Activated T-cell treated with anti-CD3 and anti-CD28 coated beads, Interleukin-2, amount 50 U/mL, for 72 hours (primary cell): ENCODE measurements at regions not wholly inside any gene's neighbourhood (a gene's known extent, or its start where the extent isn't known, plus 50 kb on each side); places are given as distances from the start of the nearest gene placed in this dataset.

Experiments
- ATAC-seq, 2 donors: fragments of 150-1000 bp; cut with Tn5 transposase; replicated peaks in 1 of 2; 2 replicates each; pipeline ENCODE4 v1.10.0; 2021; ENCODE audit warnings: moderate library complexity in 2 of 2, mild to moderate bottlenecking in 1 of 2
- DNase-seq, 2 donors: peaks; one replicate each; pipeline ENCODE4 v3.0.0; 2021 to 2022; ENCODE audit warnings: mixed read lengths in 1 of 2
- H3K27ac Mint-ChIP-seq: one replicate; pipeline ENCODE4 v1.8.0; 2022; ENCODE audit warnings: mild to moderate bottlenecking, moderate library complexity, mixed read lengths
- H3K27me3 Mint-ChIP-seq: one replicate; pipeline ENCODE4 v1.8.0; 2022; ENCODE audit warnings: low read depth, mixed read lengths
- H3K36me3 Mint-ChIP-seq, 2 donors: one replicate each; pipeline ENCODE4 v1.8.0; 2022; ENCODE audit warnings: mixed read lengths in 2 of 2, mild to moderate bottlenecking in 1 of 2; ENCODE audit not compliant: insufficient read depth in 2 of 2
- H3K4me1 Mint-ChIP-seq: one replicate; pipeline ENCODE4 v1.8.0; 2022; ENCODE audit warnings: low read depth, mixed read lengths
- H3K4me3 Mint-ChIP-seq, 2 donors: one replicate each; pipeline ENCODE4 v1.8.0; 2022; ENCODE audit warnings: mild to moderate bottlenecking in 2 of 2, mixed read lengths in 2 of 2, moderate library complexity in 2 of 2
- H3K9me3 Mint-ChIP-seq, 2 donors: one replicate each; pipeline ENCODE4 v1.8.0; 2022; ENCODE audit warnings: mixed read lengths in 2 of 2

DNA sequence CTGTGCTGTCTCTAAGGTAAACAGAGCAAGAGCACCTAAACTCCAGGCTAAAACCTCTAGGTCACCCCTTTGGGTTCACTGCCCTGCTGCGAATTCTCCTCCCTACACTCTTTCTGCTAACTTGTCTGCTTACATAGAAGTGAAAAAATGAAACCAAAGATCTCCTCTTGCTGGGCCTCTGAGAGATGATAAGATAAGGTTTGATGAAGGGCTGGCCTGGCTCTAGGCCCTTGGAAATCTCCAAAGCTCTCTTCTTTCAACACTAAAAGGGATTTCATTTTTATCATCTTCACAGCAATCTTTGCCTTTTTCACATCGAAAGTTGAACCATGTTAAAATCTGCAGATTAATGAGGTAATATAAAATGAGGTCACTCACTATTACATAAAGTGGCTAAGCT is 450.8 kb upstream of the TLE4 start:
- H3K9me3 Mint-ChIP-seq, result peaks cover 0 to 2% of the 10 kb centered on the region in 2 donors
- DNase-seq, result no peak
- H3K4me3 Mint-ChIP-seq, result no peak overlapping the region
- no peak overlapping the region for H3K27ac Mint-ChIP-seq
- no peaks in the 10 kb centered on the region for H3K27me3 Mint-ChIP-seq
- H3K36me3 Mint-ChIP-seq, result no peaks in the 10 kb centered on the region
- no peak for ATAC-seq
- no peaks in the 10 kb centered on the region for H3K4me1 Mint-ChIP-seq

DNA sequence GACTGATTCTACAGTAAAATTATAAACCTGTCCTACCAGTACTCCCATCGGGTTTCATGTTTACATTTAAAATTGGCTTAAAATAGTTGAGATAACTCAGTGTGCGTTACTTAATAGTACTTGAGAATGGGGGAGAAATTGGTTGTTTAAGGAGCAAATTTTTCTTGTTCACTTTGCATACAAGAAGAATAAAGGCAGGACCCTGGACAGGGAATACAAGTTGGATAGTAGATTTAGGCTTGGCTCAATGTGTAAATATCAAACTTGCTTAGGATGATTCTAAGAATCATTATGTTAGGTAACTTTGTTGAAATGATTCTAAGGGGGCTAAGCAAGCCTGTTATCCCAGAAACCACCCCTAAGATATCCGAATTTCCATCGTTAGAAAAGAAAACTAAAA is 448.4 kb upstream of the TLE4 start:
- Mint-ChIP-seq H3K9me3 (peaks cover 0 to 2% of the 10 kb centered on the region in 2 donors), H3K4me3 (no peak overlapping the region), H3K27ac (no peak overlapping the region), H3K27me3 (no peaks in the 10 kb centered on the region), H3K36me3 (no peaks in the 10 kb centered on the region), H3K4me1 (no peaks in the 10 kb centered on the region)
- DNase-seq (no peak), ATAC-seq (no peak)

DNA sequence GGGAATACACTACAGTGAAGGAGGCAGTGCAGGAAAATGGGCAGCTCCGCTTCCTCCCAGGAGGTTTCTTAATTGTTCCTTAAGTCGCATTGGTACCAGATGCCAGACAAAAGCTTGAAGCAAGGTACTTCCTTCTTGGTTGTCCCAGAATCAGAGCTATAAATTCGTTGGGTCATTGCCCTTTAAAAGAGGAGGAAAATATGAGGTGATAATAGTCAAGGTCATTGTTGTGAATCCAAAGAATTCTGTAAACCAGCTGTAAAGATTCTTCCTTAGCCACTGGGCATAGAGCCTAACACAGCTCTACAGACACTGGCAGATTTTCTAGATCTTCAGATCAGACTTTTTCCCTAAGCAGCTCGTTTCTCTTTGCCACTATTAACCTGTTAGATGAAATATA is 444.1 kb upstream of the TLE4 start:
- H3K4me1 Mint-ChIP-seq, result no peaks in the 10 kb centered on the region
- no peak overlapping the region for H3K4me3 Mint-ChIP-seq
- H3K27ac Mint-ChIP-seq, result no peak overlapping the region
- no peaks in the 10 kb centered on the region for H3K27me3 Mint-ChIP-seq
- no peak for DNase-seq
- ATAC-seq, result no peak
- no peaks in the 10 kb centered on the region for H3K36me3 Mint-ChIP-seq
- no peaks in the 10 kb centered on the region for H3K9me3 Mint-ChIP-seq

DNA sequence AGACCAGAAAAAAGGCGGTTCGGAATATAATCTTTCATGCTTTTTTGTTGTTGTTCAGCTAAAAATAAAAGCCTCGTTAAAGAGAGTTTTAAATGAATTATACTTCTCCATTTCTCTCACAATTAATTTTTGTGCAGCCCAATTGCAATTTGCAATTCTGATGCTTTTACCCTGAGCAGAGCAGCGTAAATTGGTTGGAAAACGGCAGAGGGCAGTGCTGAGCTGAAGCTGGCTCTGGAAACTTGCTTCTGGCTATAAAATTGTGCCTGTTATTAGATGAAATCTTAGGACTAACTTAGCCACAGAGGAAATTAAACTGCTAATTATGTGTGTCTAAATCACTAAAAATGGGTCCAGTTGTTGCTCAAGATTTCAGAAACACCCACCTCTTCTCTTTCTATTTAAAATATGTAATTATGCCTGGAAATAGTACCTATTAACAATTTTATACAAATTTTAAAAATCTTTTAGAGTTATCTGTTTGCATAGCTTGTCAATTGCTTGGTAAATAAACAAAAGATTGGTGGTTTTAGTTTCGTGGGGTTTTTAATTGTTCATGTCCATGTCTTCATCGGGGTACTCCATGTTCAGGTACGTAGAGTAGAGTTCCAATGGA is 441.8 kb upstream of the TLE4 start:
- DNase-seq (peak; percentile 4 to 7), ATAC-seq (no peak)
- Mint-ChIP-seq H3K4me3 (no peak overlapping the region), H3K36me3 (no peaks in the 10 kb centered on the region), H3K27ac (no peak overlapping the region), H3K27me3 (no peaks in the 10 kb centered on the region), H3K4me1 (no peaks in the 10 kb centered on the region), H3K9me3 (no peaks in the 10 kb centered on the region)

DNA sequence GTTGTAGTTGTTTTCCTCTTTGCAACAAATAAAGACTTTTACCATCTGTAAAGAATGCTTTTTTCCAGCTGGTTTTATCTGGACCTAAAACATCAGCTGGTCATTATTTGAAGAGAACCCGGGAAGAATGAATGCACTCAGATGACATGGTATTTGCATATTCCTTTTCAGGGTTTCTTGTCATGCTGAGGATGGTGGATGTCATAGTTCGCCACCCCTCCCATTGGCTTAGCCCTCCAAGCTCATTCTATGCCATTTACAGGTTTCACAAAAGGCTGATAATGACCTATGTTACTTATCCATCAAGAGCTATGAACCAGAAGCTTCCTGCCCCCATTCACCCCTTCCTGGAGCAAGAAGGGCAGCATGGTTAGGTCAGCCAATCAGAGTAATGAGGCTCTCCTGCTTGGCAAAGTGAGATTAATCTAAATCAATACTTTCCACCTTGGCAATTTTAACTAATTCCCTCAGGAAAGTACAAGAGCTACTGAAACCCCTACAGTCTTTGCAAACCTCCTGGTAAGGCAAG is 440.5 kb upstream of the TLE4 start:
- H3K4me3 Mint-ChIP-seq, result no peak overlapping the region
- no peaks in the 10 kb centered on the region for H3K36me3 Mint-ChIP-seq
- ATAC-seq (no peak), DNase-seq (no peak)
- H3K27ac Mint-ChIP-seq, result no peak overlapping the region
- no peaks in the 10 kb centered on the region for H3K27me3 Mint-ChIP-seq
- H3K4me1 Mint-ChIP-seq, result no peaks in the 10 kb centered on the region
- no peaks in the 10 kb centered on the region for H3K9me3 Mint-ChIP-seq

DNA sequence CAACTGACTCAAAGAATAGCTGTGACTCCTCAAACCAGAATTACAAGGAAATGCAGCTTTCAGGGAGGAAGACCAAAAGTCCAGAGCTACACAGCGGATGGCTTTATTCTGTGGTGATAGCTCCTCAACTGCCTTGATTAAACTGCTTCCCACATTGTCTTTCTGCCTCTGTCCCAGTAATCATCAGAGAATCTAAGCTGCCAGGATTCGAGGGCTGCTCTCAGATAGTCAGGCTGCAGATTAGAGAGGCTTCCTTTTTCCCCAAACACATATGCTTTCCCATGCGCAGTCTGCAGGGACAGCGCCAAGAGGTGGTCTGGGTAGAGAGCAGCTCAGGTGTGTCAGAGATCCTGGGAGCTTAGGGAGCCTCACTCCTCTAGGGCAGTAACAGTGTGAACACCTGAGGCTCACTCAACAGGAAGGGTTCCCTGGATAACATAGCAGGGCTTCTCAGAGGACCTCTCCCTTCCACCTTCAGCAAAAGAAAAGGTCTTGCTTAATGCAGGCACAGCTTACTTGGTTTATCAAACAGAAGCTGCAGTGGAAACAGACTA is 439.9 kb upstream of the TLE4 start:
- no peaks in the 10 kb centered on the region for H3K36me3 Mint-ChIP-seq
- ATAC-seq (no peak), DNase-seq (no peak)
- no peaks in the 10 kb centered on the region for H3K4me1 Mint-ChIP-seq
- H3K27ac Mint-ChIP-seq, result no peak overlapping the region
- H3K9me3 Mint-ChIP-seq, result no peaks in the 10 kb centered on the region
- no peaks in the 10 kb centered on the region for H3K27me3 Mint-ChIP-seq
- no peak overlapping the region for H3K4me3 Mint-ChIP-seq

DNA sequence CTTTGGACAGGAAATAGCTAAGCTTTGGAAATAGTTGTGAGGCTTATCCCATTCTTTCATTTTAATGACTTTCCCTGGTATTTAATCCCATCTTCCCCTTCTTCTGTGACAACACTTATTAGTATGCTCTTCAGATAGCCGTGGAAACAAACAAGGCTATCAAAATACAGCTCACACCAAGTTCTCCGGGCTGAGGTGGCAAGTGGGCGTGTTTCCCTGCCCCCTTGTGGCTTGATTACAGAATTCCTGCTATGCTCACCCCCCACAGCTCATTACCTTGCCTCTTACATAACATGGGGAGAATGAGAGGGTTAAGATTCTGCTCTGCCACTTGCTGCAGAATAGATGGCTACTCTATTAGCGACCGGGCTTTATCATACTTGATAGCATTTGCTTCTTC is 437.1 kb upstream of the TLE4 start:
- no peak overlapping the region for H3K27ac Mint-ChIP-seq
- no peak overlapping the region for H3K4me3 Mint-ChIP-seq
- ATAC-seq (no peak), DNase-seq (no peak)
- no peaks in the 10 kb centered on the region for H3K9me3 Mint-ChIP-seq
- H3K36me3 Mint-ChIP-seq, result no peaks in the 10 kb centered on the region
- no peaks in the 10 kb centered on the region for H3K4me1 Mint-ChIP-seq
- no peaks in the 10 kb centered on the region for H3K27me3 Mint-ChIP-seq

DNA sequence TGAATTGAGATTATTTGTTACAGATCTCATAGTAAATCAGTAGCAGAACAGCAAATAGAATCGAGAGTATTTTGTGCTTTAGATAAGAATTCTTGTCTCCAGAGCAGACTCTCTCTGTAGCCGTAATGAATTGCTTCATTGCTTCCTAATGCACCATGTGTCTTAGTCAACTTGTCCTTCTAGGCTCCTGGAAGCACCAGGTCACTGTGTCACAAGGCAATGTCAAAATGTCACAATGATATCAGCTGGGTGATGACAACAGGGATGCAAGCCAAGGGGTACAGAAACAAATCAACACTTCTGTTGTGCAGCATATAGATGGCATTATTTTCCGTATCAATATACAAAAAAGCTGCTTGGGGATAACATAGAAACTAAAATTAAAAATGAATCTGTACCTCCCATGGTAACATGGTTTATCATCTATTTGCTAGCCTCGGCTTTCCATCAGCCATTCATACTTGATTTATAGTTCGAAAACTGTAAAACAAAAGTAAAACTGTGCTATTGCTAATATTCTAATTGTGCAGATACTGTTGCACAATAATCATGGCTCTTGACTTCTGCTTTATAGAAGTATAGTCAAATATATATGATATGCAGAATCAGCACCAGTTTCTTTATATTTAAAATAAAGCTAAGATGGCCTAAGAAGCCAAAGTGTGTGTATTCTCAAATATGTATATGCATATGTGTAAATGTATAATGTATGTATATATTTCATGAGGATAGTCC is 435.9 kb upstream of the TLE4 start:
- no peak for ATAC-seq

DNA sequence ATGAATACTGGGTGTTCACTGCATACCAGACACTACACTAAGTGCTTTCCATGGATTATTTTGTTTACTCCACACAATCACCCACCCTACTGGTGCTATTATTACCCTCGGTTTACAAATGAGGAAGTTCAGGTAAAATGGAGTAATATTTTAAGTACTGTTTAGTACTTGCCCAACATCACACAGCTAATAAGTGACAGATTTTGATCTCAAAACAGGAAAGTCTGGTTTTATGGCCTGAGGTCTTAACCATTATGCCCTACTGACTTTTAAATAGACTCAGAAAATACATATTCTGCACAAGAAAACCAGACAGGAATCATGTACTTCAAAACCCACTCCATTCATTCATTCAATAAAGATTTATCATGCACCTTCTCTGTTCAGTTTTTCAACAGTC is 431.0 kb upstream of the TLE4 start:
- ATAC-seq (no peak), DNase-seq (no peak)
- peaks cover 0 to 2% of the 10 kb centered on the region in 2 donors for H3K9me3 Mint-ChIP-seq
- H3K4me1 Mint-ChIP-seq, result no peaks in the 10 kb centered on the region
- no peak overlapping the region for H3K27ac Mint-ChIP-seq
- H3K36me3 Mint-ChIP-seq, result no peaks in the 10 kb centered on the region
- H3K27me3 Mint-ChIP-seq, result no peaks in the 10 kb centered on the region
- no peak overlapping the region for H3K4me3 Mint-ChIP-seq

More for the DNA sequence above, 435.9 kb upstream of the TLE4 start:
- Mint-ChIP-seq H3K4me3 (no peak overlapping the region), H3K36me3 (no peaks in the 10 kb centered on the region), H3K4me1 (no peaks in the 10 kb centered on the region), H3K27ac (no peak overlapping the region), H3K27me3 (no peaks in the 10 kb centered on the region), H3K9me3 (no peaks in the 10 kb centered on the region)
- DNase-seq, result no peak

DNA sequence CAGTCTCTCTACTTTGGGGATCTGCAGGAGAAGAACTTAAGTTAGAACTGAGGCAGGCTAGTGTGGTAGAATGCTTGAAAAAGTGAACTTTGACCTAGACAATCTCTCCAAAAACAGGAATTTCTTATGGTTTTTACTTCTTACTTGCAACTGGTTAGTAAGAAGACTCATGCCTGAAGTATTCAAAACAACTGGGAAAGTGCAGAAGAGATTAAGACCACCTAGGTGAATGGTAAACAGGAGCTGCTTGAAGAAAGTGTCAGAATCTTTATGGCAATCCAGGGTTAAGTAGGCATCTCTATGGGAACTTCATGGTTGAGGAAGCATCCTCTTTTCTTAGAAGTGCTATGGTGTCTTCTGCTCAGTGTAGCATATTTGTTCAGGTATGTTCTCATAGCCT is 428.6 kb upstream of the TLE4 start:
- no peak for ATAC-seq
- Mint-ChIP-seq H3K36me3 (no peaks in the 10 kb centered on the region), H3K4me3 (no peak overlapping the region), H3K27me3 (no peaks in the 10 kb centered on the region), H3K4me1 (no peaks in the 10 kb centered on the region), H3K9me3 (peaks cover 1 to 2% of the 10 kb centered on the region in 2 donors), H3K27ac (no peak overlapping the region)
- no peak for DNase-seq

DNA sequence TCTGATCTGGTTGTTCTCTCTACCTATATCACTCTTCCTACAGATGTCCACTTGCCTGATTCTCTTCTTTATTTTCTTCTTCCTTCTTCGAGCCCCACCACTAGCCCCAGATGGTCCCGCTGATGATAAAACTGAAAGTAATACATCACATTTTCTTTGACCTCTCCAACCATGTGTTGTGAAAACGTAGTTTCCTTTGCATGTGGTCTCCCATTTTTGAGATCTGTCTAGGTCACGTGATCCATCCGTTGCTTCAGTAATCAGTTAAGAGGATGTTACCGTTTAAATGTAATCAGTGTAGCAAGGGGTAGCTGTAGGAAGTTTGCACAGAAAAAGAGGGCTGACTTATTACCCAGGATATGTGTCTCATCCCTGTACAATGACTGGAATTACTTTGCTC is 426.3 kb upstream of the TLE4 start:
- no peak for DNase-seq
- H3K27me3 Mint-ChIP-seq, result no peaks in the 10 kb centered on the region
- no peak for ATAC-seq
- H3K4me3 Mint-ChIP-seq, result no peak overlapping the region
- no peaks in the 10 kb centered on the region for H3K36me3 Mint-ChIP-seq
- H3K9me3 Mint-ChIP-seq, result peaks cover 1 to 2% of the 10 kb centered on the region in 2 donors
- H3K4me1 Mint-ChIP-seq, result no peaks in the 10 kb centered on the region
- no peak overlapping the region for H3K27ac Mint-ChIP-seq

DNA sequence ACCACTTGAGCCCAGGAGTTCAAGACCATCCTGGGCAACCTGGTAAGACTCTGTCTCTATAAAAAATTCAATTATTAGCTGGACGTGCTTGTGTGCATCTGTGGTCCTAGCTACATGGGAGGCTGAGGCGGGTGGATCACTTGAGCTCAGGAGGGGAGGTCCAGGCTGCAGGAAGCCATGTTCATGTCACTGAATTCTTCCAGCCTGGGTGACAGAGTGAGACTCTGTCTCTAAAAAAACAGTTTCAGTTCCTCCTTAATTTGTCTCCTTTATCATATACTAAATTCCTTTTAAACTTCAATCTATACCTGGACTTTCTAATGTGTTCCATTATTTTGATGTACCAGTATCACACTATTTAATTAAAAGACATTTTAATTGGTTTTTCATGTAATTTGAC is 422.2 kb upstream of the TLE4 start:
- H3K27ac Mint-ChIP-seq, result no peak overlapping the region
- DNase-seq, result no peak
- H3K36me3 Mint-ChIP-seq, result no peaks in the 10 kb centered on the region
- no peak for ATAC-seq
- H3K27me3 Mint-ChIP-seq, result no peaks in the 10 kb centered on the region
- H3K9me3 Mint-ChIP-seq, result peaks cover 1 to 4% of the 10 kb centered on the region in 2 donors
- no peak overlapping the region for H3K4me3 Mint-ChIP-seq
- no peaks in the 10 kb centered on the region for H3K4me1 Mint-ChIP-seq

DNA sequence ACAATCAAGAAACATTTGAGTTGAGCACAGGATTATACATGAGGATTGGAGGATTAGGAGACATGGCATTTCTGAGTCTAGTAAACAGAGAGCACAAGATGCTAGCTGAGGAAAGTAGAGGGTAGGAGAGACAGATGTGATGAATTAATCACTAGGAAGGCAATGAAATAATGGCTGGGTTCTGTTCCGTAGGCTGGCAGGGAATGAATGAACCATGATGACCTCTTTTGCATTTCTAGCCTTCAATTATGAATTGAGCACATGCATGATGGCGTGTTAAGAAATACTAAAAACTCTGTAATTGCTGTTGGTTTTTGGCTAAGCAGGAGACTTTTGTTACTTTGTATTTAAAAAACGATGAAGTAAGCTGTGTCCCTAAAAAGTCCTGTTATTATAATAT is 420.0 kb upstream of the TLE4 start:
- DNase-seq, result no peak
- Mint-ChIP-seq H3K4me3 (no peak overlapping the region), H3K27me3 (no peaks in the 10 kb centered on the region), H3K4me1 (no peaks in the 10 kb centered on the region), H3K9me3 (peaks cover 1 to 2% of the 10 kb centered on the region in 2 donors), H3K27ac (no peak overlapping the region), H3K36me3 (no peaks in the 10 kb centered on the region)
- ATAC-seq, result no peak
